ENCODE measurements at regions not wholly inside any gene's neighbourhood (a gene's known extent, or its start where the extent isn't known, plus 50 kb on each side); places are given as distances from the start of the nearest gene placed in this dataset.

GRCh38 chr10:58070956-58071355 is 196.7 kb downstream of the IPMK start:
- CTCF ChIA-PET: no interaction called here
- 0 out of 2 replicates have a peak, but pooled peaks cover 2% of the 10 kb centered on the region for H3K27me3 ChIP-seq (ENCODE audit: control insufficient read depth, insufficient read depth, low read length)
- POLR2A ChIA-PET: no interaction called here
- in situ Hi-C loops (cut with HindIII; ENCODE audit: low pct_unique_long_range_greater_than_20kb, low sequenced_read_pairs) (no loop called here), intact Hi-C loops (cut with micrococcal nuclease; ENCODE audit: unreplicated experiment) (no loop called here)
- H3K4me3 ChIP-seq (ENCODE audit: low read depth in 2 of 2, low read length in 2 of 2): no peak overlapping the region
- DNase-seq (ENCODE audit: low read depth, low spot score) (no peak), ATAC-seq (no peak)
- H3K4me1 ChIP-seq (ENCODE audit: control insufficient read depth, insufficient read depth, low read length): no peaks in the 10 kb centered on the region
- BruUV-seq (replicated peaks): no TSS peak
- TF ChIP-seq, protein P1, sequence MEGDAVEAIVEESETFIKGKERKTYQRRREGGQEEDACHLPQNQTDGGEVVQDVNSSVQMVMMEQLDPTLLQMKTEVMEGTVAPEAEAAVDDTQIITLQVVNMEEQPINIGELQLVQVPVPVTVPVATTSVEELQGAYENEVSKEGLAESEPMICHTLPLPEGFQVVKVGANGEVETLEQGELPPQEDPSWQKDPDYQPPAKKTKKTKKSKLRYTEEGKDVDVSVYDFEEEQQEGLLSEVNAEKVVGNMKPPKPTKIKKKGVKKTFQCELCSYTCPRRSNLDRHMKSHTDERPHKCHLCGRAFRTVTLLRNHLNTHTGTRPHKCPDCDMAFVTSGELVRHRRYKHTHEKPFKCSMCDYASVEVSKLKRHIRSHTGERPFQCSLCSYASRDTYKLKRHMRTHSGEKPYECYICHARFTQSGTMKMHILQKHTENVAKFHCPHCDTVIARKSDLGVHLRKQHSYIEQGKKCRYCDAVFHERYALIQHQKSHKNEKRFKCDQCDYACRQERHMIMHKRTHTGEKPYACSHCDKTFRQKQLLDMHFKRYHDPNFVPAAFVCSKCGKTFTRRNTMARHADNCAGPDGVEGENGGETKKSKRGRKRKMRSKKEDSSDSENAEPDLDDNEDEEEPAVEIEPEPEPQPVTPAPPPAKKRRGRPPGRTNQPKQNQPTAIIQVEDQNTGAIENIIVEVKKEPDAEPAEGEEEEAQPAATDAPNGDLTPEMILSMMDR (IDR thresholded peaks at IDR 0.05): no peak
- no peak for TF ChIP-seq TCF7L2 (IDR thresholded peaks at IDR 0.05; ENCODE audit: low read depth, low read length)
- no peak for TF ChIP-seq POLR2AphosphoS5 (IDR thresholded peaks at IDR 0.05; ENCODE audit: low read depth, low read length)
- no peak for TF ChIP-seq SIN3A (IDR thresholded peaks at IDR 0.05; ENCODE audit: borderline replicate concordance, insufficient read depth, low read depth, low read length)
- TF ChIP-seq, protein P2, sequence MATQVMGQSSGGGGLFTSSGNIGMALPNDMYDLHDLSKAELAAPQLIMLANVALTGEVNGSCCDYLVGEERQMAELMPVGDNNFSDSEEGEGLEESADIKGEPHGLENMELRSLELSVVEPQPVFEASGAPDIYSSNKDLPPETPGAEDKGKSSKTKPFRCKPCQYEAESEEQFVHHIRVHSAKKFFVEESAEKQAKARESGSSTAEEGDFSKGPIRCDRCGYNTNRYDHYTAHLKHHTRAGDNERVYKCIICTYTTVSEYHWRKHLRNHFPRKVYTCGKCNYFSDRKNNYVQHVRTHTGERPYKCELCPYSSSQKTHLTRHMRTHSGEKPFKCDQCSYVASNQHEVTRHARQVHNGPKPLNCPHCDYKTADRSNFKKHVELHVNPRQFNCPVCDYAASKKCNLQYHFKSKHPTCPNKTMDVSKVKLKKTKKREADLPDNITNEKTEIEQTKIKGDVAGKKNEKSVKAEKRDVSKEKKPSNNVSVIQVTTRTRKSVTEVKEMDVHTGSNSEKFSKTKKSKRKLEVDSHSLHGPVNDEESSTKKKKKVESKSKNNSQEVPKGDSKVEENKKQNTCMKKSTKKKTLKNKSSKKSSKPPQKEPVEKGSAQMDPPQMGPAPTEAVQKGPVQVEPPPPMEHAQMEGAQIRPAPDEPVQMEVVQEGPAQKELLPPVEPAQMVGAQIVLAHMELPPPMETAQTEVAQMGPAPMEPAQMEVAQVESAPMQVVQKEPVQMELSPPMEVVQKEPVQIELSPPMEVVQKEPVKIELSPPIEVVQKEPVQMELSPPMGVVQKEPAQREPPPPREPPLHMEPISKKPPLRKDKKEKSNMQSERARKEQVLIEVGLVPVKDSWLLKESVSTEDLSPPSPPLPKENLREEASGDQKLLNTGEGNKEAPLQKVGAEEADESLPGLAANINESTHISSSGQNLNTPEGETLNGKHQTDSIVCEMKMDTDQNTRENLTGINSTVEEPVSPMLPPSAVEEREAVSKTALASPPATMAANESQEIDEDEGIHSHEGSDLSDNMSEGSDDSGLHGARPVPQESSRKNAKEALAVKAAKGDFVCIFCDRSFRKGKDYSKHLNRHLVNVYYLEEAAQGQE (IDR thresholded peaks at IDR 0.05; ENCODE audit: insufficient read depth in 1 of 2, low read depth in 2 of 2, low read length in 1 of 2): no peak
- H3K27ac ChIP-seq (ENCODE audit: low read length): no peak overlapping the region
- H3K36me3 ChIP-seq (ENCODE audit: control insufficient read depth, insufficient read depth, low read length): no peaks in the 10 kb centered on the region
- no peaks in the 10 kb centered on the region for H3K9me3 ChIP-seq (ENCODE audit: control insufficient read depth, insufficient read depth, low read depth, low read length)

GRCh38 chr10:58068809-58069208 is 198.9 kb downstream of the IPMK start:
- H3K4me3 ChIP-seq (ENCODE audit: low read depth in 2 of 2, low read length in 2 of 2): no peak overlapping the region
- no peaks in the 10 kb centered on the region for H3K9me3 ChIP-seq (ENCODE audit: control insufficient read depth, insufficient read depth, low read depth, low read length)
- no peak overlapping the region for H3K27ac ChIP-seq (ENCODE audit: low read length)
- H3K4me1 ChIP-seq (ENCODE audit: control insufficient read depth, insufficient read depth, low read length): no peaks in the 10 kb centered on the region
- 0 out of 2 replicates have a peak, but pooled peaks cover 2% of the 10 kb centered on the region for H3K27me3 ChIP-seq (ENCODE audit: control insufficient read depth, insufficient read depth, low read length)
- ATAC-seq (no peak), DNase-seq (ENCODE audit: low read depth, low spot score) (no peak)
- TF ChIP-seq, protein P2 (IDR thresholded peaks at IDR 0.05; ENCODE audit: insufficient read depth in 1 of 2, low read depth in 2 of 2, low read length in 1 of 2): no peak
- TF ChIP-seq TCF7L2 (IDR thresholded peaks at IDR 0.05; ENCODE audit: low read depth, low read length) (no peak), POLR2AphosphoS5 (IDR thresholded peaks at IDR 0.05; ENCODE audit: low read depth, low read length) (no peak), SIN3A (IDR thresholded peaks at IDR 0.05; ENCODE audit: borderline replicate concordance, insufficient read depth, low read depth, low read length) (no peak)
- TF ChIP-seq, protein P1 (IDR thresholded peaks at IDR 0.05): no peak
- BruUV-seq (replicated peaks): no TSS peak
- CTCF ChIA-PET: no interaction called here
- POLR2A ChIA-PET: no interaction called here
- intact Hi-C loops (cut with micrococcal nuclease; ENCODE audit: unreplicated experiment): loop anchor here (5.0 to 10.0 kb wide), 4 partner anchors 204 to 487 kb away; no protein-coding TSS in a partner anchor
- H3K36me3 ChIP-seq (ENCODE audit: control insufficient read depth, insufficient read depth, low read length): no peaks in the 10 kb centered on the region
- in situ Hi-C loops (cut with HindIII; ENCODE audit: low pct_unique_long_range_greater_than_20kb, low sequenced_read_pairs): no loop called here

Measured in Panc1 (cell line).